ENCODE measurements at regions not wholly inside any gene's neighbourhood (a gene's known extent, or its start where the extent isn't known, plus 50 kb on each side); places are given as distances from the start of the nearest gene placed in this dataset.

DNA sequence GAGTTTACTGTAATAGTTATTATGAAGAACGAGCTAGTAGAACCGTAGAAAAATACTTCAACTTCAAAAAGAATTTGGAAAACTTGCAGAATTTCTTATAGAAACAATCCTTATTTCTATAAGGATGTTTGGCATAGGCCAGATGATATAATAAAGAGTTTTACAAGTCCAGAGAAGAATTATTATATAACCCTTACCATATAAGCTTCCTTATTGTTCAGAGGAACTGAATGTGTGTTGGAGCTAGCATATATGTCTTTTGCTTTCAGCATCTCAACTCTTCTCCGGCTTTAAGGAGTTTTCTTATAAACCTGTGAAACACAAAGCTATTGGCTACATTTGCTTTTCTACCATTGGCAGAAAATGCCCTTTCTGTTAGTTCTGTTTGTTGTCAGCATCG is 178.0 kb upstream of the E2F7 start:
- TF ChIP-seq, protein P1, sequence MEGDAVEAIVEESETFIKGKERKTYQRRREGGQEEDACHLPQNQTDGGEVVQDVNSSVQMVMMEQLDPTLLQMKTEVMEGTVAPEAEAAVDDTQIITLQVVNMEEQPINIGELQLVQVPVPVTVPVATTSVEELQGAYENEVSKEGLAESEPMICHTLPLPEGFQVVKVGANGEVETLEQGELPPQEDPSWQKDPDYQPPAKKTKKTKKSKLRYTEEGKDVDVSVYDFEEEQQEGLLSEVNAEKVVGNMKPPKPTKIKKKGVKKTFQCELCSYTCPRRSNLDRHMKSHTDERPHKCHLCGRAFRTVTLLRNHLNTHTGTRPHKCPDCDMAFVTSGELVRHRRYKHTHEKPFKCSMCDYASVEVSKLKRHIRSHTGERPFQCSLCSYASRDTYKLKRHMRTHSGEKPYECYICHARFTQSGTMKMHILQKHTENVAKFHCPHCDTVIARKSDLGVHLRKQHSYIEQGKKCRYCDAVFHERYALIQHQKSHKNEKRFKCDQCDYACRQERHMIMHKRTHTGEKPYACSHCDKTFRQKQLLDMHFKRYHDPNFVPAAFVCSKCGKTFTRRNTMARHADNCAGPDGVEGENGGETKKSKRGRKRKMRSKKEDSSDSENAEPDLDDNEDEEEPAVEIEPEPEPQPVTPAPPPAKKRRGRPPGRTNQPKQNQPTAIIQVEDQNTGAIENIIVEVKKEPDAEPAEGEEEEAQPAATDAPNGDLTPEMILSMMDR (IDR thresholded peaks at IDR 0.05) = no peak
- TF ChIP-seq POLR2A (IDR thresholded peaks at IDR 0.05; ENCODE audit: low read length) = no peak
- TF ChIP-seq BHLHE40 (IDR thresholded peaks at IDR 0.05; ENCODE audit: low read depth, low read length) = no peak
- no peak for TF ChIP-seq JUN (IDR thresholded peaks at IDR 0.05)
- TF ChIP-seq KDM1A (IDR thresholded peaks at IDR 0.05; ENCODE audit: low read depth) = no peak
- no peak for TF ChIP-seq RFX5 (IDR thresholded peaks at IDR 0.05)
- TF ChIP-seq RAD21 (conservative IDR thresholded peaks at IDR 0.05 in 1 of 2, IDR thresholded peaks at IDR 0.05 in 1 of 2) = no peak
- no peak for TF ChIP-seq NR3C1 (IDR thresholded peaks at IDR 0.05)
- no peak for TF ChIP-seq EP300 (IDR thresholded peaks at IDR 0.05)
- TF ChIP-seq, protein P2, sequence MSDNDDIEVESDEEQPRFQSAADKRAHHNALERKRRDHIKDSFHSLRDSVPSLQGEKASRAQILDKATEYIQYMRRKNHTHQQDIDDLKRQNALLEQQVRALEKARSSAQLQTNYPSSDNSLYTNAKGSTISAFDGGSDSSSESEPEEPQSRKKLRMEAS (IDR thresholded peaks at IDR 0.05) = no peak
- no peak for TF ChIP-seq HES2 (IDR thresholded peaks at IDR 0.05)
- TF ChIP-seq RCOR1 (IDR thresholded peaks at IDR 0.05; ENCODE audit: low read depth, low read length) = no peak
- TF ChIP-seq, protein P3, sequence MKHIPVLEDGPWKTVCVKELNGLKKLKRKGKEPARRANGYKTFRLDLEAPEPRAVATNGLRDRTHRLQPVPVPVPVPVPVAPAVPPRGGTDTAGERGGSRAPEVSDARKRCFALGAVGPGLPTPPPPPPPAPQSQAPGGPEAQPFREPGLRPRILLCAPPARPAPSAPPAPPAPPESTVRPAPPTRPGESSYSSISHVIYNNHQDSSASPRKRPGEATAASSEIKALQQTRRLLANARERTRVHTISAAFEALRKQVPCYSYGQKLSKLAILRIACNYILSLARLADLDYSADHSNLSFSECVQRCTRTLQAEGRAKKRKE (CRISPR knock-in tag; IDR thresholded peaks at IDR 0.05; ENCODE audit: low read depth) = no peak
- no peak for TF ChIP-seq REST (IDR thresholded peaks at IDR 0.05)

Measured in A549 (cell line).